GM15510 (cell line): ENCODE measurements at regions not wholly inside any gene's neighbourhood (a gene's known extent, or its start where the extent isn't known, plus 50 kb on each side); places are given as distances from the start of the nearest gene placed in this dataset.

Source experiments
- POLR2A ChIP-seq: IDR thresholded peaks from 3 replicates; pipeline ENCODE4 v1.6.1; 2011; ENCODE audit warnings: borderline replicate concordance; ENCODE audit not compliant: insufficient read length; ENCODE audit errors: extremely low read depth

- no peak for TF ChIP-seq POLR2A
These were observed 406.7 kb downstream of the CD83 start for GRCh38 chr6:14524319-14524718.

DNA sequence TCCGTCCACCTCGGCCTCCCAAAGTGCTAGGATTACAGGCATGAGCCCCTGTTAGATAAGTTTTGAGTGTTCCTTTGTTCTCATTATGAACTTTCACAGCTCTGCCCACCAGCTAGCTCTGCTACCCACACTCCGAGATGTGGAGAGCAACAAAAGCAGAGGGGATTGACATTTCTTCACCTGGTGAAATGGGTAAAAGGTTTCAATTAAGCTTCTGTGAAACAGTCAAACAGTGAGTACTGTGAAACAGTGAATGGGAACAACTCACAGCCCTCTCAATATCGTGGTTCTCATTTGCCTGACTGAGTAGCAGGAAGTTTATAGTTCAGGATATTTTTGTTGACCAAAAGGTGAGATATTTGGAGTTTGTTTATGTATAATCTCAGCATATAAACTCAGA, 412.8 kb downstream of the CD83 start:
- no peak for TF ChIP-seq POLR2A

DNA sequence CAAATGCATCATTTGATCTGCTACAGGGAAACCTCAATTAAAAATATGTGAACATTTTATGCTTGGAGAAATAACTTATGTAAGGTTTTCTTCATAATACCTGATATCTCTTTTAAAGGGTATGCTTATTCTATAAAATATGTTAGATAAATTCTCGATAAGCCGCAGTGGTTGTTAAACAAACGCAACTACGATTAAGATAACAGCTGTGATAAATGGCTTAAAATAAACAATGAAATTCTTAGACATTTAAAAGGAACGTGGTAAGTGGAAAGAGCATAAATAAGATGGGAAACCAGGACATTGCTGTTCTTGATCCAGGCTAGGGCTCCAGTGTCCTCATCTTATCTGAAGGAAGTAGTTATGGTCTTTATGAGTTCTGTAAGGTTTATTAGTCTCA, 415.9 kb downstream of the CD83 start:
- no peak for TF ChIP-seq POLR2A

DNA sequence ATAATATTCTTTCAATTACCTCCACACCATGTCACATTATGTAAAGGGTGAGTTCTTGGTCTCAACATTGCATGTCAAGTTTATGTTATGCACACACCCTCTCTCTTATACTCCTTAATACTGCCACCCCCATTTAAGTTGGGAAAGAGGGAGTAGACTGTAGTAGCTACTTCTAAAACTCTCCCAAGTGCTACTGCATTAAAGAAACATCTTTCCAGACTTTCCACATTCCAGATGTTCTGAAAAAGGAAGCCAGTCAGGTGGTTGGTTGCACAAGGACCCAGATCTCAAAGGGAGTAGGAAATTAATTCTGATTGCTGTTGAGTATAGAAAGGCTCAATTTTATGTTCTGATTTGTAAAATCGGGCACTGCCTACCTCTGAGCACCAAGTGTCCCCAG, 419.5 kb downstream of the CD83 start:
- TF ChIP-seq POLR2A: no peak

- TF ChIP-seq POLR2A: no peak
These were observed 422.7 kb downstream of the CD83 start for GRCh38 chr6:14540276-14540675.

DNA sequence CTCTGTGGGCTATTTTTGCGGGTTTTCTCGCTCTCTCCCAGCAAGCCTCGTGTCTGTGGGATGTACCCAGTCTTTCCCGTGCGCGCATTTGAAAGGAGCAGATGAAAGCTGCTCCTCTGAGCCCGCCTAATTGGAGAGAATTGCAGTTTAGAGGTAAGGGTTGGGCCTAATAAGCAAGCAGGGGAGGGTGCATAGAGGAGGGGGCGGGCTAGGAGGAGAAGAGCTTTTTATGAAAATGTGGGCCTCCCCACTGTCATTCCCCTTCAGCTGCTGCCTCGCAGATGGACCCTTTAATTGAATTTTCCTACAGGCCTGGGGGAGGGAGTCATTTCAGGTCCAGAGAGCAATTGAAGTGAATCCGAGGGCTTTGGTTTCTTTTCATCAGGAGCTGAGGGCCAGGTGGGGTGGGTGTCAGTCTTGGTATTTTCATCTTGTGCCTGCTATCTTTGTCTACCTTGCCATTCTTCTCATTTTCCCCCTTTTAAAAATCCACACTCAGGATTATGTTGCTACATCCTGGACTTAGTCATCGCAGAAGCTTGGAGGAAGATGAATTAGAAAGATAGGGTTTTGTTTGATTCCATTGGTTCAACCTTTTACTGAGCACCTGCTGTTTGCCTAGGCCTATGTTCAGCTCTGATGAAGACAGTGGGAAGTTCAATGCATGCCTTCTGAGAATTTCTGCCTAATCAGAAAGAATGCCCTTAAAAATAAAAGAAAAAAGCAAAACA, 423.4 kb downstream of the CD83 start:
- TF ChIP-seq POLR2A: no peak

DNA sequence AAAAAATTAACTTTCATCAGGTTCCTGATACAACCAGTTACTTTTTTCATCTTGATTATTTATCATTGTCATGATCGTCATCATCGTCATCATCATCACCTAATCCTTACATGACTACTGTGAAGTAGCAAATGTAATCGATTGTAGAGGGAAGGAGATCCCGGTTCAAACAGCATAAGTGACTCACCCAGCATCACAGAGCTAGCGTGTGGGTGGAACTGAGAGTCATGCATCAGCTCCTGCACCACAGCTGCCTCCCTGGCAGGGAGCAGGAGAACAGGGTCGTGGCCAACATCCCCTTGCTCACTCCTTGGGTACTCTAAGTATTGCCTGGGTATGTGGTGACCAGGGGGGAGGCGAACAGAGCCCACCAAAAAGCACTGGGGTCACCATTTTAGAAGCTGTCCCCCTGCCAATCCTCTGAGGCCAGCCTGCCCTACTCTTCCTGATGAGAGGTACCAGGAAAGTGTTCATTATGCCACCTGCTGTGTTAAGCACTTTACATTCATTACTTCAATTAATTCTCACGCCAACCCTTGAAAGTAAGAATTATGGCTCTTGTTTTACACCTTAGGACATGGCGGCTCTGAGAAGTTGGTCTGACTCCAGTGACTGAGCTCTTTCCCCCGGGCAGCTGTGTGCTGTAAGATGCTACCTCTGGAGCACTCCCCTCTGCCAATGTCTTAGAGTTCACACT, 425.2 kb downstream of the CD83 start:
- TF ChIP-seq POLR2A: no peak

- no peak for TF ChIP-seq POLR2A
These were observed 426.5 kb downstream of the CD83 start for GRCh38 chr6:14543971-14544585.

DNA sequence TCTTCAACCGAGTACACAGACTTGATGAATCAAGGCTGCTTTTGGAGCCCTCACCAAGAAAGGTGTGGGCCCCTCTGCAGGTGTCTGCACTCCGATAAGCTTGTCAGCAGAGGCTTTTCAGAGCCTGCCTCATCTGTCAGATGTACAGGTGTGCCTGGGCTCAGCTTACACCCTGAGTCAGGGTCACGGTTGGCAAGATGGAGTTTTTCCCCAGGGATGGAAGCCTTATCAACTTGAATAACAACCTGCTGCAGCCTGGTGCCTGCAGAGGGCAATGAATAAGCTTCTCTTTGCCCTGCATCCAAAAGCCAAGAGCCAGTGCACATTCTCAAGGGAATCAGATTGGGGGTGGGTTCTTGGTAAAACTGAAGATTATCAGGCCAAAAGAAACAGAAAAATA, 427.1 kb downstream of the CD83 start:
- no peak for TF ChIP-seq POLR2A

GRCh38 chr6:14545496-14545895, 427.9 kb downstream of the CD83 start:
- TF ChIP-seq POLR2A: no peak

DNA sequence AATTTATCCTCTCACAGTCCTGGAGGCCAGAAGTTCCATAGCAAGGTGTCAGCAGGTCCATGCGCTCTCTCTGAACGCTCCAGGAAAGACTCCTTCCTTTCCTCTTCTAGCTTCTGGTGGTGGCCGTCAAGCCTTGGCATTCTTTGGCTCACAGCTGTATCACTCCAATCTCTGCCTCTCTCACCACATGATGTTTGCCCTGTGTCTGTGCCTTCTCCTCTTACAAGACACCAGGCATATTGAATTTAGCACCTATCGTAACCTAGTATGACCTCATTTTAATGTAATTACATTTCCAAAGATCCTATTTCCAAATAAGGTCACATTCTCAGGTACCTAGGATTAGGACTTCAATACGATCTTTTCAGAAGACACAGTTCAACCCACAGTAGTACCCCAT, 428.5 kb downstream of the CD83 start:
- no peak for TF ChIP-seq POLR2A

- TF ChIP-seq POLR2A: no peak
These were observed 429.9 kb downstream of the CD83 start for GRCh38 chr6:14547284-14547998.

DNA sequence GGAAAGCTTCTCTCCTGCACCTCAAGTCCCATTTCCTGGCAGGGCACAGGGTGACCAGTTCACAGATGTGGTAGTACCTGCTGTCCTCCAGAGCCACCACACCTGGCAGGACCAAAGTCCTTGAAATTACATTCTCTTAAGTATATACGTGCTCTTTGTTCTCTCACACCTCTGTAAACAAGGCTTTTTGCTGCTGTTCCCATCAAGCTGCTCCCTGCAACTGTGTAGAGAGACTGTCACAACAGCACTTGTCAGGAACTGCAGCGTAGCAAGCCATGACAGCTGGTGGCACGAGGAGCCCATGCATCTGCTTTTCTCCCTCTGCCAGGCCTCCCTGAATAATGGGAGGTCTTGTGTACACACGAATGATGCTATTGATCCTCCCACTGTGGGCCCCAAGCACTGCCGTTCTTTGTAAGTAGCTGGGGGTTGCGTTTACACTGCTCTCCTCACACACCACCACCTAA, 431.8 kb downstream of the CD83 start:
- no peak for TF ChIP-seq POLR2A

- TF ChIP-seq POLR2A: no peak
These were observed 432.3 kb downstream of the CD83 start for GRCh38 chr6:14549871-14550270.

GRCh38 chr6:14550410-14550809, 432.8 kb downstream of the CD83 start:
- TF ChIP-seq POLR2A: no peak

GRCh38 chr6:14550822-14551221, 433.2 kb downstream of the CD83 start:
- no peak for TF ChIP-seq POLR2A

GRCh38 chr6:14552891-14553290, 435.3 kb downstream of the CD83 start:
- TF ChIP-seq POLR2A: no peak
